Left kidney (tissue), 1 donor: ENCODE measurements at regions not wholly inside any gene's neighbourhood (a gene's known extent, or its start where the extent isn't known, plus 50 kb on each side); places are given as distances from the start of the nearest gene placed in this dataset.
A peak's percentile ranks its signal among the peaks of the same experiment; 100 is the strongest.
"Not testable (repeated sequence)": the region's sequence is repeated elsewhere in the genome, so short reads cannot be mapped to it uniquely, and the experiment has no call there.

Experiments
- DNase-seq: peaks from one replicate; pipeline ENCODE4 v3.0.0-alpha.2; 2013

- peak; percentile 33 for DNase-seq
These were observed 57.1 kb downstream of the ADCYAP1 start for GRCh38 chr18:961644-962355.

DNA sequence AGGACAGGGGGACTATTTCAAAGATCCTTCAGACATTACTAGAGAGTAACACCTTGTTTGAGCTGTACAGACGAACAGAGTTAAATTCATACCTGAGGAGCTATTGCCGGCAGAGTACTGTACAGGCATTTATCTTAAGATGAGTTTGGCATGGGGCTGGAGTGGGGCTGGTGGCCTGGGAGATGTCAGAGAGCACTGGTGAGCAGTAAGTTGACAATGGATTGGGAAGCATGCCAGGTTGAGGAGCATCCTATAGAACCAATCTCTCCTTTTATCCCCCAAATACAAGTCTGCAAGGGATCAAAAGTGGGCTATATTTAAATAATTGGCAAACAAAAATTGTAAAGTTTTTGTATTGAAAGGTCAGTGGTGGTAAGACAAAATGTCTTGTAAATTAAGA, 58.6 kb downstream of the ADCYAP1 start:
- no peak for DNase-seq

DNA sequence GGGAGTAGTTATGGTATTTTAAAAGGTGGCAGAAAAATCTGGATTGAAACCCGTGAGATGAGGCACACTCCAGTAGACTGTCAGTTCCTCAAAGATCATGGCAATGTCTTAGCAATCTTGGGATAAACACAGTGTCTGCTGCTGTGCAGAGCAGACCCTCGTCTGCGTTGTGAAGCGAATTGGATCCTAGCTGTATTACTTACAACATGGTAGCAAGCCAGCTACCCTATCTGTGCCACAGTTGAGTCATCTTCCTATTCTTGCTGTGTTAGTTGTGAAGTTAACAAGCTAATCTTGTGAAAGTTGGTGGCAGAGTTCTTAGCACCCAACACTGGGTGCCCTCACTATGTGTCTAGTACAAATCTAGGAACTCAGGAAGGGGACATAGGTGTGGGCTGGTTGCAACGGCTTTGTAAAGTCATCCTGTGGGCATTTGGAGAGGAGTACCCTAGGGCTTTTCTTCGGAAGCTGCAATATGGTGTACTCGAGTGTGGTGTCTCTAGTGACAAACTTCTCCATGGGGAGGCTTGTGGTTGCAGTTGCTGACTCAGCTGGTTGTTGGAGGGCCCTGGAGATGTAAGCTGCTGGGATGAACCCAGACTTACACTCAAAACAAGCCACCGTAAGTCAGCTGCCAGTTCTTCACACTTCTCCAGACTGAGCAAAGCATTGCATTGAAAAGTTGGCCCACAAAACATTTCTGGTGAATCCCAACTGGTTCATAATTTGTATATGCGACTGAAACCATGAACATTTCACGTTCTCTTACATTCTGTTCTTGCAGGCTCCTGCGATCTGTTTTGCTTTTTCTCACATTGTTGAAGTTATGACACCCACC, 61.5 kb downstream of the ADCYAP1 start:
- DNase-seq: no peak

GRCh38 chr18:966759-967576, 62.3 kb downstream of the ADCYAP1 start:
- no peak for DNase-seq

- DNase-seq: not testable (repeated sequence)
These were observed 64.2 kb downstream of the ADCYAP1 start for GRCh38 chr18:968910-969309.

DNA sequence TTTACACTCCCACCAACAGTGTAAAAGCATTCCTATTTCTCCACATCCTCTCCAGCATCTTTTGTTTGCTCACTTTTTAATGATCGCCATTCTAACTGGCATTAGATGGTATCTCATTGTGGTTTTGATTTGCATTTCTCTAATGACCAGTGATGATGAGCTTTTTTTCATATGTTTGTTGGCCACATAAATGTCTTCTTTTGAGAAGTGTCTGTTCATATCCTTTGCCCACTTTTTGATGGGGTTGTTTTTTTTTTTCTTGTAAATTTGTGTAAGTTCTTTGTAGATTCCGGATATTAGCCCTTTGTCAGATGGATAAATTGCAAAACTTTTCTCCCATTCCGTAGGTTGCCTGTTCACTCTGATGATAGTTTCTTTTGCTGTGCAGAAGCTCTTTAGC, 64.6 kb downstream of the ADCYAP1 start:
- not testable (repeated sequence) for DNase-seq

- not testable (repeated sequence) for DNase-seq
These were observed 69.9 kb downstream of the ADCYAP1 start for GRCh38 chr18:974606-975005.

DNA sequence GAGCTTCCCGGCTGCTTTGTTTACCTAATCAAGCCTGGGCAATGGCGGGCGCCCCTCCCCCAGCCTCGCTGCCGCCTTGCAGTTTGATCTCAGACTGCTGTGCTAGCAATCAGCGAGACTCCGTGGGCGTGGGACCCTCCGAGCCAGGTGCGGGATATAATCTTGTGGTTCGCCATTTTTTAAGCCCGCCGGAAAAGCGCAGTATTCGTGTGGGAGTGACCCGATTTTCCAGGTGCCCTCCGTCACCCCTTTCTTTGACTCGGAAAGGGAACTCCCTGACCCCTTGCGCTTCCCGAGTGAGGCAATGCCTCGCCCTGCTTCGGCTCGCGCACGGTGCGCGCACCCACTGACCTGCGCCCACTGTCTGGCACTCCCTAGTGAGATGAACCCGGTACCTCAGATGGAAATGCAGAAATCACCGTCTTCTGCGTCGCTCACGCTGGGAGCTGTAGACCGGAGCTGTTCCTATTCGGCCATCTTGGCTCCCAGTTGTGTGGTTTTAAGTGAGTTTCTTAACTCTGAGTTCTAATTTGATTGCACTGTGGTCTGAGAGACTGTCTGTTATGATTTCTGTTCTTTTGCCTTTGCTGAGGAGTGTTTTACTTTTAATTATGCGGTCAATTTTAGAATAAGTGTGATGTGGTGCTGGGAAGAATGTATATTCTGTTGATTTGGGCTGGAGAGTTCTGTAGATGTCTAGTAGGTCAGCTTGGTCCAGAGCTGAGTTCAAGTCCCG, 71.9 kb downstream of the ADCYAP1 start:
- DNase-seq: not testable (repeated sequence)

- not testable (repeated sequence) for DNase-seq
These were observed 72.7 kb downstream of the ADCYAP1 start for GRCh38 chr18:977327-977726.

GRCh38 chr18:977732-978131, 73.1 kb downstream of the ADCYAP1 start:
- DNase-seq: not testable (repeated sequence)

DNA sequence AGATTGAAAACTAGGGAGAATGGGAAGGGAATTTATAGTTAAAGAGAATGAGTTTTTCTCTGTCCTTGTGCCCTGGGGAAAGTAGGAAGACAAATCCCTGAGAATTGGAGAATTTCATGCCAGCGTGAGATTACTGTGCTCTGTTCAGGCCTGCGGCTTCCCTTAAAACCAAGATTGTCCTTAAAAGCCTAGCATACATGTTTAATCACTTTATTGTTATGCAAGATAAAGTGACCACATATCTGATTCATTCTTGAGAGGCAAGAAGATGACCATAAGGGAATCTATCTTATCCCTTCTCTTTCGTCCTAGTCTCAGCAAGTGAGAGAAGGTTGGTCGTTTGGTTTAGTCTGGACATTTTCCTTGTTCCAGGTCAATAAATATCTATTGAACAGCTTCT, 75.9 kb downstream of the ADCYAP1 start:
- no peak for DNase-seq

DNA sequence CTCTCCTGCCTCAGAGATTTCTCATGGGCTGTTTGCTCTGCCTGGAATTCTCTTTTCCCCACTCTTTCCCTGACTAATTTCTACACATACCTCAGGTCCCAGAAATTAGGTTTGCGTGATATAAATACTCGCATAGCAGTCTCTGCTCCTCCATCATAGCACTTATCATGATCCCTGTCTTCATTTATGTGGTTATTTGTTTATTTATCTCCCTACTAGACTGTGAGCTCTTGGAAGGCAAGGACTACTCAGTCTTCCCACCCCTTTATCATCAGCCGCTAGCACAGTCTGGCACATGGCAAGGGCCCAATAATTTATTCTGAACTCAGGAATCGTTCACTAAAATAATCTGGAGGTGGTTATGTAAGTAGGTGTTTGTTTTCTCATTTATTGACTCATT, 79.3 kb downstream of the ADCYAP1 start:
- no peak for DNase-seq

GRCh38 chr18:985212-985661, 80.6 kb downstream of the ADCYAP1 start:
- no peak for DNase-seq

GRCh38 chr18:986051-986450, 81.4 kb downstream of the ADCYAP1 start:
- no peak for DNase-seq

DNA sequence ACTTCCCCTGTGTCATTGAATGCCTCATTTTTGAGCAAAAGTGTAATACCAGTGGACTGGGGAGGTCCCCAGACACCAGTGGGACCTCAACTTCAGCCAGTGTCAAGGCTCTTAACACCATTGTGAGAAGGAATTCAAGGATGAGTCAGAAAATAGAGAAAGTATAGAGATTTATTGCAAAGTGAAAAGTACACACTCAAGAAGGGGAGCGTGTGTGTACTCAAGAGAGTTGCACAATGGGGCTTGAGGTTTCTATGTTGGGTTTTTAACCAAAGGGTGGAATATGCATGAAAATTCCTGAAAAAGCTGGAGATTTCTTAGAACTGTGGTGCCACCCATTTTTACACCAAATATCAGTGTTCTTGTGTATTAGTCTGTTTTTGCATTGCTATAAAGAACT, 81.9 kb downstream of the ADCYAP1 start:
- no peak for DNase-seq

DNA sequence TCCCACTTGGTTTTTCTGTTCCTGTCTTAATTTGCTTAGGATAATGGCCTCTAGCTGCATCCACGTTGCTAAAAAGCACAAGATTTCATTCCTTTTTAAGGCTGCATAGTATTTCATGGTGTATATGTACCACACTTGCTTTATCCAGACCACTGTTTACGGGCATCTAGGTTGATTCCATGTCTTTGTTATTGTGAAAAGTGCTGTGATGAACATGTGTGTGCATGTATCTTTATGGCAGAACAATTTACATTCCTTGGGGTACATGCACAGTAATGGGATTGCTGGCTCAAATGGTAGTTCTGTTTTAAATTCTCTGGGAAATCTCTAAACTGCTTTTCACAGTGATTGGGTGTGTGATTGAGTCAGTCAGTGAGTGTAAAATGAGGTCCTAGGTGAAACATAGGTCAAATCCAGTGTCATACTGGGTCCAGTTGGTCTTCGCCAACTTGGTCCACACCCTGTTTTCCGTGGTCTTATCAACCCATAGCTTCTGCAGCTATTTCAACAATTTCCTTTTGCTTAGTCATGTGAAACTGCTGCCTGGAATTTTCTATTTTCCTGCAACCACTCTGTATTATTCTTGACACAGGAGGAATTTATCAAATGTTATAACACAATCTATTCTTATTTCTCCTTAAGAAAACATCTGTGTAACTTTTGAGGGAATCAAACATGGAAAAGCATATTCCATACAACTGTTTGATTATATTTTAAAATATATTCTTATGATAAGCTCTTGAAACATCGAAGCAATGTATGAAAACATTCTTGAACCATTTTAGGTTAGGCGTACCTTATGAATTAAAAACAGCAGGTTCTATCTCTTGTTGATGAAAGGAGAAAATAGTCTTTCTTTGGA, 82.9 kb downstream of the ADCYAP1 start:
- DNase-seq: no peak

- no peak for DNase-seq
These were observed 84.8 kb downstream of the ADCYAP1 start for GRCh38 chr18:989425-989824.

DNA sequence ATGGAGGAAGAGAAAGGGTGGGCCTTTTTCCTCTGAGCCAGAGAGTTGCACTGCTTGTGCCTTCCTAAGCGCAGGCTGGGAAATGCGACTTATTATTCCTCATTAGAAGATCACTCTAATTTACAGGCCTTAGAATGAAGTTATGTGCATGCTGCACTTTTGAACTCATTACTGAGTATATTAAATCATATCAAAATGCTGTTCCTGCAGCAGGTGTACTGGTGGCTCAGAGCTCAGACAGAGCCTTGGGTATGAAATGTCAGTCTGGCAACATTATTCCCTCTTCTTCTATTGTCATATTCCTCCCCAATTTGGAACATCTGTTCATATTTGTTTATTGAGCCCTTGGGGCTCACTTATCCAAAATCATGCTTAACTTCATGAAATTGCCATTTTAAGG, 85.5 kb downstream of the ADCYAP1 start:
- no peak for DNase-seq

GRCh38 chr18:991441-991840, 86.8 kb downstream of the ADCYAP1 start:
- DNase-seq: no peak

- no peak for DNase-seq
These were observed 88.9 kb downstream of the ADCYAP1 start for GRCh38 chr18:993560-993959.

DNA sequence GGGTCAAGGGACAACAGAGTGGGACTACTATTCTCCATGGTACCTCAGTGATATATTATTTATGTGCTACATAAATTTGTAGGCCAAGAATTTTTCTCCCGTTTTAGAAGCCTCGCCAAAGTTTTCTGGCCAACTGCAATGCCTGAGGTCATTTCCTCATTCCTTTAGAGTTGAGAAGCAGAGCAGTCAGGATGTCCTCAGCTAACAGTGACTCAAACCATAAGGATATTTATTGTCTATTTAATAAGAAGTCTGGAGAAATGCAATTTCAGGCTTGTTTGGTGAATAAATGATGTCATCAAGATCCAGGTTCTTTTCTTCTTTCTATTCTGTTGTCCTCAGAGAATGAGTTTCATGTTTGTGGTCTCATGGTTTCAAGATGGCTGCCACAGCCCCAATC, 91.0 kb downstream of the ADCYAP1 start:
- DNase-seq: no peak
